PC-3 (cell line): ENCODE measurements at regions not wholly inside any gene's neighbourhood (a gene's known extent, or its start where the extent isn't known, plus 50 kb on each side); places are given as distances from the start of the nearest gene placed in this dataset.
"Not testable (repeated sequence)": the region's sequence is repeated elsewhere in the genome, so short reads cannot be mapped to it uniquely, and the experiment has no call there.

Experiments used
- CTCF ChIP-seq: fragments of 300-600 bp; sonication (generic); conservative IDR thresholded peaks from 2 replicates; pipeline ENCODE4 v1.5.1; 2017; ENCODE audit warnings: antibody characterized with exemption, low read depth, mild to moderate bottlenecking, low read length
- EZH2 ChIP-seq: fragments of 300-600 bp; sonication (generic); IDR thresholded peaks from one replicate; pipeline ENCODE4 v1.6.1; 2017; ENCODE audit warnings: antibody characterized with exemption, mild to moderate bottlenecking, low read length; ENCODE audit not compliant: unreplicated experiment

- not testable (repeated sequence) for TF ChIP-seq EZH2, CTCF
Observed at GRCh38 chr7:5121256-5121655, 68.8 kb upstream of the WIPI2 start.
